HepG2 (cell line): ENCODE measurements at regions not wholly inside any gene's neighbourhood (a gene's known extent, or its start where the extent isn't known, plus 50 kb on each side); places are given as distances from the start of the nearest gene placed in this dataset.

Experiments
- ATAC-seq: fragments of 200-7000 bp; cut with Tn5 transposase; 3 replicates; pipeline ENCODE4 v1.9.1; 2020; ENCODE audit warnings: mild to moderate bottlenecking, moderate library complexity
- BruUV-seq: library from RNA; stranded (reverse); fragments of 400-500 nt; replicated peaks from 2 replicates; lab custom pipeline; 2021; lab: Mats Ljungman, UMichigan
- CTCF ChIA-PET: fragments of 300-600 bp; formaldehyde crosslinking; extraction: SDS; loops from one replicate; lab custom pipeline; 2021; ENCODE audit warnings: low total read pairs, inconsistent platforms, low intra/inter-chr PET ratio; lab: Yijun Ruan, JAX
- POLR2A ChIA-PET: fragments of 350-600 bp; sonication (Branson Sonifier 250); formaldehyde crosslinking; loops from one replicate; lab custom pipeline; 2020; ENCODE audit warnings: antibody characterized with exemption, inconsistent platforms; lab: Yijun Ruan, JAX
- DNase-seq: peaks from one replicate; pipeline ENCODE4 v3.0.0-alpha.2; 2015; ENCODE audit warnings: low spot score
- FAIRE-seq: peaks from 3 replicates; lab custom pipeline; 2011; peaks lifted over from hg19 to GRCh38; lab: Jason Lieb, UNC
- H2AFZ ChIP-seq: one replicate; pipeline ENCODE4 v1.6.1; 2011; ENCODE audit warnings: low read length, inconsistent platforms
- H3K27ac ChIP-seq: fragments of 300-600 bp; 3 replicates; pipeline ENCODE4 v1.8.0; 2011; ENCODE audit warnings: mixed run types, mild to moderate bottlenecking, mixed read lengths, low read length, inconsistent platforms; ENCODE audit not compliant: insufficient read depth; ENCODE audit errors: extremely low read length
- H3K27me3 ChIP-seq, 2 experiments: fragments of 200-600 bp in 1 of 2; 2 replicates in 1 of 2; 3 replicates in 1 of 2; pipeline versions ENCODE4 v1.6.0 to v1.8.0; 2011; ENCODE audit warnings: low read length in 2 of 2, mild to moderate bottlenecking in 2 of 2, moderate library complexity in 2 of 2, inconsistent platforms in 1 of 2; ENCODE audit not compliant: insufficient read depth in 2 of 2, control insufficient read depth in 1 of 2
- H3K36me3 ChIP-seq, 2 experiments: fragments of 200-600 bp in 1 of 2; replicated peaks in 1 of 2; 2 replicates in 1 of 2; 3 replicates in 1 of 2; pipeline versions ENCODE4 v1.5.1 to v1.8.0; 2011; ENCODE audit warnings: low read length in 2 of 2, inconsistent platforms in 1 of 2; ENCODE audit not compliant: insufficient read depth in 2 of 2, control insufficient read depth in 1 of 2
- H3K4me1 ChIP-seq: 2 replicates; pipeline ENCODE4 v1.5.1; 2012; ENCODE audit warnings: low read length, inconsistent platforms; ENCODE audit not compliant: insufficient read depth
- H3K4me2 ChIP-seq: 2 replicates; pipeline ENCODE4 v1.6.0; 2011; ENCODE audit warnings: low read depth, low read length, inconsistent platforms
- H3K4me3 ChIP-seq, 3 experiments: fragments of 200-600 bp in 1 of 3; sonication (generic), shearing (Covaris generic) in 1 of 3; replicated peaks in 1 of 3; 2 replicates each; pipeline ENCODE4 v1.5.1; 2011 to 2016; ENCODE audit warnings: low read length in 3 of 3, inconsistent platforms in 2 of 3, low read depth in 2 of 3, mild to moderate bottlenecking in 2 of 3, control low read depth in 1 of 3, mixed read lengths in 1 of 3; ENCODE audit not compliant: insufficient read depth in 1 of 3
- H3K79me2 ChIP-seq: one replicate; pipeline ENCODE4 v1.6.1; 2011; ENCODE audit warnings: low read length, inconsistent platforms; ENCODE audit not compliant: insufficient read depth
- H3K9ac ChIP-seq: 2 replicates; pipeline ENCODE4 v1.6.0; 2011; ENCODE audit warnings: mild to moderate bottlenecking, low read depth, low read length, inconsistent platforms; ENCODE audit not compliant: insufficient read depth
- H3K9me3 ChIP-seq: 2 replicates; pipeline ENCODE4 v1.5.1; 2012; ENCODE audit warnings: mild to moderate bottlenecking, low read length
- H4K20me1 ChIP-seq: 2 replicates; pipeline ENCODE4 v1.6.0; 2011; ENCODE audit warnings: inconsistent platforms, mild to moderate bottlenecking, low read length, moderate library complexity; ENCODE audit not compliant: insufficient read depth
- FOSL2 ChIP-seq: sonication (generic); formaldehyde crosslinking; IDR thresholded peaks from 2 replicates; pipeline ENCODE4 v1.4.0; 2020; ENCODE audit warnings: missing genetic modification reagents
- FOXM1 ChIP-seq: sonication (generic); formaldehyde crosslinking; IDR thresholded peaks from 2 replicates; pipeline ENCODE4 v1.5.0; 2020; ENCODE audit warnings: missing genetic modification reagents
- FOXO1 ChIP-seq: sonication (generic); formaldehyde crosslinking; IDR thresholded peaks from 2 replicates; pipeline ENCODE4 v1.4.0; 2020; ENCODE audit warnings: missing genetic modification reagents
- HMG20B ChIP-seq: conservative IDR thresholded peaks from 2 replicates; pipeline ENCODE4 v1.6.1; 2016; ENCODE audit warnings: missing genetic modification reagents, missing compliant biosample characterization
- MLX ChIP-seq: IDR thresholded peaks from 2 replicates; pipeline ENCODE4 v1.6.1; 2016
- MNT ChIP-seq: fragments of 450-650 bp; IDR thresholded peaks from 2 replicates; pipeline ENCODE4 v1.6.1; 2016
- PHB2 ChIP-seq: fragments of 450-650 bp; IDR thresholded peaks from 2 replicates; pipeline ENCODE4 v1.6.1; 2018; ENCODE audit not compliant: partially characterized antibody
- SCMH1 ChIP-seq: sonication (generic); formaldehyde crosslinking; IDR thresholded peaks from 2 replicates; pipeline ENCODE4 v1.9.0; 2021; ENCODE audit warnings: missing genetic modification reagents, mild to moderate bottlenecking, borderline replicate concordance
- SOX6 ChIP-seq, 2 experiments: fragments of 450-650 bp in 1 of 2; sonication (generic) in 1 of 2; formaldehyde crosslinking in 1 of 2; IDR thresholded peaks; 2 replicates each; pipeline versions ENCODE4 v1.4.0 to v1.6.1; 2017 to 2020; ENCODE audit warnings: antibody characterized with exemption in 1 of 2, mild to moderate bottlenecking in 1 of 2, missing genetic modification reagents in 1 of 2
- SP1 ChIP-seq, 2 experiments: fragments of 450-650 bp in 1 of 2; sonication (generic) in 1 of 2; formaldehyde crosslinking in 1 of 2; IDR thresholded peaks; 2 replicates each; pipeline versions ENCODE4 v1.4.0 to v1.6.1; 2016 to 2020; ENCODE audit warnings: missing genetic modification reagents in 1 of 2
- ZNF232 ChIP-seq: sonication (generic); formaldehyde crosslinking; IDR thresholded peaks from 2 replicates; pipeline ENCODE4 v1.4.0; 2020; ENCODE audit warnings: missing genetic modification reagents, borderline replicate concordance
- ZNF264 ChIP-seq: sonication (generic); formaldehyde crosslinking; IDR thresholded peaks from 2 replicates; pipeline ENCODE4 v1.4.0; 2020; ENCODE audit warnings: missing genetic modification reagents
- ZNF543 ChIP-seq: sonication (generic); formaldehyde crosslinking; IDR thresholded peaks from 2 replicates; pipeline ENCODE4 v1.4.0; 2020; ENCODE audit warnings: mild to moderate bottlenecking, missing genetic modification reagents
- ZNF547 ChIP-seq: sonication (generic); formaldehyde crosslinking; IDR thresholded peaks from 2 replicates; pipeline ENCODE4 v1.5.1; 2020; ENCODE audit warnings: mild to moderate bottlenecking, missing genetic modification reagents
- ZNF556 ChIP-seq: sonication (generic); formaldehyde crosslinking; IDR thresholded peaks from 2 replicates; pipeline ENCODE4 v1.4.0; 2020; ENCODE audit warnings: mild to moderate bottlenecking, missing genetic modification reagents, borderline replicate concordance
- ZNF609 ChIP-seq: sonication (generic); formaldehyde crosslinking; IDR thresholded peaks from 2 replicates; pipeline ENCODE4 v1.4.0; 2020; ENCODE audit warnings: mild to moderate bottlenecking, missing genetic modification reagents, borderline replicate concordance
- ZNF747 ChIP-seq: sonication (generic); formaldehyde crosslinking; IDR thresholded peaks from 2 replicates; pipeline ENCODE4 v1.8.1; 2023; ENCODE audit warnings: missing genetic modification reagents, mild to moderate bottlenecking, borderline replicate concordance
- ZNF883 ChIP-seq: sonication (generic); formaldehyde crosslinking; IDR thresholded peaks from 2 replicates; pipeline ENCODE4 v1.5.1; 2020; ENCODE audit warnings: mild to moderate bottlenecking, missing genetic modification reagents; ENCODE audit errors: not compliant biosample characterization
- ZSCAN30 ChIP-seq: sonication (generic); formaldehyde crosslinking; IDR thresholded peaks from 2 replicates; pipeline ENCODE4 v1.5.0; 2020; ENCODE audit warnings: mild to moderate bottlenecking, missing genetic modification reagents
- WGBS: methylation state at CpG from one replicate; pipeline ENCODE4 v1.1.6; 2017; ENCODE audit warnings: low lambda C conversion rate; 5-methylcytosine and 5-hydroxymethylcytosine counted together
- in situ Hi-C: cut with HindIII; loops from 2 replicates; pipeline ENCODE4 v1.10.0; 2017; ENCODE audit warnings: low pct_unique_long_range_greater_than_20kb; ENCODE audit not compliant: extremely low pct_ligation_motif_present
- intact Hi-C: fragments of 100-400 bp; cut with micrococcal nuclease; formaldehyde crosslinking; loops from one replicate; pipeline ENCODE4 v1.10.0; 2022; ENCODE audit not compliant: unreplicated experiment

GRCh38 chr12:93134893-93135285 is 205.8 kb upstream of the EEA1 start:
- H3K9ac ChIP-seq = peak overlapping the region; percentile 67
- CTCF ChIA-PET = no interaction called here
- BruUV-seq = TSS peak; percentile 85
- TF ChIP-seq FOSL2 (peak; percentile 44; the same call in 1 of the 2 replicates), MNT (no peak), FOXM1 (CRISPR knock-in tag) (no peak), ZNF547 (CRISPR knock-in tag) (0 out of 2 replicates have a peak, but pooled peaks have one; percentile 47), ZNF543 (CRISPR knock-in tag) (peak; percentile 45; the same call in 1 of the 2 replicates), PHB2 (no peak), ZNF609 (CRISPR knock-in tag) (peak; percentile 84), ZNF747 (CRISPR knock-in tag) (0 out of 2 replicates have a peak, but pooled peaks have one; percentile 61), ZSCAN30 (CRISPR knock-in tag) (no peak), ZNF232 (CRISPR knock-in tag) (no peak), SCMH1 (CRISPR knock-in tag) (no peak), FOXO1 (CRISPR knock-in tag) (peak; percentile 80), MLX (CRISPR knock-in tag) (0 out of 2 replicates have a peak, but pooled peaks have one; percentile 4), HMG20B (CRISPR knock-in tag) (no peak), ZNF556 (CRISPR knock-in tag) (peak; percentile 29; the same call in 1 of the 2 replicates), SOX6 (IDR thresholded peaks at IDR 0.05) (no peak), SOX6 (CRISPR knock-in tag; IDR thresholded peaks at IDR 0.05) (peak; percentile 89), SP1 (IDR thresholded peaks at IDR 0.05) (no peak), SP1 (CRISPR knock-in tag; IDR thresholded peaks at IDR 0.05) (no peak), ZNF883 (no peak), ZNF264 (CRISPR knock-in tag) (0 out of 2 replicates have a peak, but pooled peaks have one; percentile 27)

More at GRCh38 chr12:93134893-93135285, 205.8 kb upstream of the EEA1 start:
- WGBS = 3% methylated on average over 3 of the region's 3 CpGs
- H3K36me3 ChIP-seq = no peaks in the 10 kb centered on the region
- H3K27ac ChIP-seq = peak overlapping the region; percentile 92
- DNase-seq = peak; percentile 78
- no peaks in the 10 kb centered on the region for H3K9me3 ChIP-seq
- peak; percentile 85 for FAIRE-seq
- no peaks in the 10 kb centered on the region for H4K20me1 ChIP-seq
- in situ Hi-C loops (loop anchor here (25.0 kb wide), 1 partner anchor 252 kb away; the partner anchor contains the start of gene NUDT4), intact Hi-C loops (loop anchor here (1.0 to 2.0 kb wide), 2 partner anchors 8 to 14 kb away; no protein-coding TSS in a partner anchor)
- H3K79me2 ChIP-seq = no peaks in the 10 kb centered on the region
- peak; percentile 93 for ATAC-seq
- peaks cover 97% of the 10 kb centered on the region for H3K4me1 ChIP-seq
- no peaks in the 10 kb centered on the region for H3K27me3 ChIP-seq
- POLR2A ChIA-PET = interaction anchor here (1.3 to 2.9 kb wide), 4 partner anchors 10 to 246 kb away, joined by 3 to 23 read pairs (median 4); no protein-coding TSS in a partner anchor
- H3K4me3 ChIP-seq = peak overlapping the region; percentile 17 to 51 (median 18); a peak in 2 of 6 replicates
- peak overlapping the region; percentile 73 for H3K4me2 ChIP-seq
- peak overlapping the region; percentile 35 for H2AFZ ChIP-seq
